ENCODE measurements at regions not wholly inside any gene's neighbourhood (a gene's known extent, or its start where the extent isn't known, plus 50 kb on each side); places are given as distances from the start of the nearest gene placed in this dataset.
"Not testable (repeated sequence)": the region's sequence is repeated elsewhere in the genome, so short reads cannot be mapped to it uniquely, and the experiment has no call there.

DNA sequence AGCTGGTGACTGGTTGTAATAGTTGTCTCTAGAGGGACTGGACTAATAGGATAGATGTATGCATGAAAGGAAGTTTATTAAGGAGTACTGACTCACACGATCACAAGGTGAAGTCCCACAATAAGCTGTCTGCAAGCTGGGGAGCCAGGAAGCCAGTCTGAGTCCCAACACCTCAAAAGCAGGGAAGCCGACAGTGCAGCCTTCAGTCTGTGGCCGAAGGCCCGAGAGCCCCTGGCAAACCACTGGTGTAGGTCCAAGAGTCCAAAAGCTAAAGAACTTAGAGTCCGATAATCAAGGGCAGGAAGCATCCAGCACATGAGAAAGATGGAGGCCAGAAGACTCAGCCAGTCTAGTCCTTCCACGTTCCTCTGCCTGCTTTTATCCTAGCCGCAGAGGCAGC, 372.6 kb downstream of the TCERG1L start:
- not testable (repeated sequence) for DNase-seq (ENCODE audit: low spot score); ATAC-seq

DNA sequence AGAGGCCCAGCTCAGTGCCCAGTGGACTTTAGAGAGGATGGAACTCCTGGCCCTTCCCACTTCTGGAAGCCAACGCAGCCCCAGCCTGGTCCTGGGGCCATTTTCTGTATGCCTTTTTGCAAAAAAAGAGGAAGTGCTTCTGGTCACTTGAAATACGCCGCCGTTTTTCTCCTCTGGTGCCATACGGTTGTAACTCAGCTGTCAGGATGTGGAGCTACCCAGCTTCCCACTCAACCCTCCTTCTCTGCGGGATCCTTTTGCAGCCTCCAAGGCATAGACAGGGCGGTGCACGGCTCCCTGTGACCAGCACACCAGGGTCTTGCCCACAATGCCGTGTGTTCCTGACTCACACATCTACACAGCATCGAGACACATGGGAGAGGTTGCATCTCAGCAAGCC, 369.6 kb downstream of the TCERG1L start:
- no peak for ATAC-seq
- no peak for DNase-seq (ENCODE audit: low spot score)

DNA sequence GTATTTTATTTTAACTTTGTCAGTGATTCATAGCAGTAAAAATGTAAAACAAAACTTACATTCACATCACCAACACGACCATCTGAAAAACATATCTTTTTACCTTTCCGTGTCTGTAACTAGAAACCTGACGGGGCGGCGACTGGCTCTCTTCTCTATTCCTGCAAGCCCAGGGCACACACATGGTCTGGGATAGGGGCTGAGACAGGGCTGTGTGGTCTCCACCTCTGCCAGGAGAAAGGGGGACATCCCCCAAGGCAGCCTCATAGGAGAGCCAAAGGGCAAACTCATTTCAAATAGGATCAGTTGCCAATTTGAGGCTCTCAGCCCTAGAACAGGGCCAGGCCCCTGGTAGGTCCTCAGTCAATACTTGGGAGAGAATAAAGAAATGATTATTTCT, 359.4 kb downstream of the TCERG1L start:
- ATAC-seq (no peak), DNase-seq (ENCODE audit: low spot score) (no peak)

DNA sequence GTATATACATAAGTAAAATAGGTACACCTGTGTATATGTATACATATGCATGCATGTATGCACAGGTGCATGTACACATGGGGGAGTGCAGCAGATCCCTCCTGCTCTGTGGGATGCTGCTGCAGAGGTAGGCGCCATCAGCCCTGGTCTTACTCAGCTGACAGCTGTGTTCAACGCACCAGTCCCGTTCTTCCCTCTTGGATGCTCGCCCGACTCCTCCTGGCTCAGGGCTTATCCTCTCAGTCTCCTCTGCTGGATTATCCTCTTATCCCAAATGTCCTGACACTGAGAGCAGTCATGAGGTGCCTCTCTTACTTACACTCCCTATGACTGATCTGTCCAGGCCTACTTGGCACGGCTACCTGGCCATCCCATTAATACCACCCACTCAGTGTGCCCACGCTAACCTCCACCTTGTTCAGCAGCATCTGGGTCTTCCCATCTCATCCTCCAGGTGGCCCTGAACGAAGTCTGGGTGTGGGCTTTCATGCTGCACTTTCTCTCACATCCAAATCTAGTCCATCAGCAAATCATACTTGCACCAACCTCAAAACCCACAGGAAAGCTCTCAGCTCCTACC, 357.1 kb downstream of the TCERG1L start:
- no peak for ATAC-seq
- no peak for DNase-seq (ENCODE audit: low spot score)

DNA sequence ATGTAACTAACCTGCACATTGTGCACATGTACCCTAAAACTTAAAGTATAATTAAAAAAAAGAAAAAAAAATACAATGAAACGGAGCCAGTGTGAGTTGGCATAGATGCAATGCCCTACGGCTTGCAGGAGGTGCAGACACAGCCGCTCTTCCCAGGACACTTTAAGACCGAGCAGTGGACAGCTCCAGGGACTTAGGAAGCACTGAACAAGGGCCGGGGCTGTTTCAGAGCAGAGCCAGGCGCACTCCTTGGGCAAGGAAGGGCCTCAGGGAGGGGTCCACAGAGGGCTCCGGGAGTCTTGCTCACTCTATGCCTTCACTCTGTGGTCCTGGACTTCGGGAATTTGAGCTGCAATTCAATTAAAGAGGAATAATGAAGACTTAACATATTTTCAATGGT, 355.3 kb downstream of the TCERG1L start:
- DNase-seq (ENCODE audit: low spot score) (no peak), ATAC-seq (no peak)

- no peak for ATAC-seq
- DNase-seq (ENCODE audit: low spot score): no peak
Observed at GRCh38 chr10:130957423-130957822, 354.1 kb downstream of the TCERG1L start.

GRCh38 chr10:130958003-130958402, 353.5 kb downstream of the TCERG1L start:
- DNase-seq (ENCODE audit: low spot score) (no peak), ATAC-seq (no peak)

GRCh38 chr10:130958981-130959751, 352.4 kb downstream of the TCERG1L start:
- no peak for DNase-seq (ENCODE audit: low spot score)
- ATAC-seq: no peak

DNA sequence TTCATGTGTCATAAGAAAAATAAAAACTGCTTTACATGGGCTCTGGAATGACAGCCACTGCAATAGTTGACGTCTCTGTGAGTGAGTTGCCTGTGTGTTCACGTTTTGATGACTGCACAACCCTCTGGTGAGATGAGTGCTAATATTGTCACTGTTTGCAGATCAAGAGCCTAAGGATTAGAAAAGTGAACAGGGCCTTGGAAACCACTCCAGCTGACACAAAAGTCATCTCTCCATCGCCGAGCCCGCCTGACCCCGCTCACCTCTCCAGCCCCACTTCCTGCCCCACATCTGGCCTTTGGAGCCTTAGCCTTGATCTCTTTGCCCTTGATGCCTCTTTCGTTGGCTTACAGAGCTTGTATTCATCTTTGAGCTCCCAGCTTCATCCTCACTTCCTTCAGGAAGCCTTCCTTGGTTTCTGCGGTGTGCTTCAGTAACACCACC, 351.7 kb downstream of the TCERG1L start:
- ATAC-seq: no peak
- no peak for DNase-seq (ENCODE audit: low spot score)

DNA sequence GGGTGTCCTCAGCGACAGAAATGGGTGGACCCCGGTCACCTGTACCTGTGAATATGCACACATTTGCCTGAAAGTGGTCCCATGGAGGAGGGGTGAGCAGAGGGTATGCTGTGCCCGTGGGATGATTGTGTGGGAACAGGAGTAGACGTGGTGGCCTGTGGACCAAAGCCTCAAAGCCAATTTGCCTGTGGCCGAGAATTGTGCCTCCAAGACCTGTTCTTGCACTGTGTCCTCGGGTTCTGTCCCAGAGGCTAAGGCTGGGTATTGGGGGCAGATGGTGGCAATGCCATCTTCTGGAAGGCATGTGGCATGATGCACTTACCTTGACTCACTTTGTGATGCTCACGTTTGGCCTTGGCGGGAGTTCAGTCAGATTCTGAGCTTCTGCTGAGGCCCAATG, 351.0 kb downstream of the TCERG1L start:
- ATAC-seq (no peak), DNase-seq (ENCODE audit: low spot score) (no peak)

GRCh38 chr10:130961506-130962239, 349.8 kb downstream of the TCERG1L start:
- DNase-seq (ENCODE audit: low spot score): no peak
- ATAC-seq: no peak

DNA sequence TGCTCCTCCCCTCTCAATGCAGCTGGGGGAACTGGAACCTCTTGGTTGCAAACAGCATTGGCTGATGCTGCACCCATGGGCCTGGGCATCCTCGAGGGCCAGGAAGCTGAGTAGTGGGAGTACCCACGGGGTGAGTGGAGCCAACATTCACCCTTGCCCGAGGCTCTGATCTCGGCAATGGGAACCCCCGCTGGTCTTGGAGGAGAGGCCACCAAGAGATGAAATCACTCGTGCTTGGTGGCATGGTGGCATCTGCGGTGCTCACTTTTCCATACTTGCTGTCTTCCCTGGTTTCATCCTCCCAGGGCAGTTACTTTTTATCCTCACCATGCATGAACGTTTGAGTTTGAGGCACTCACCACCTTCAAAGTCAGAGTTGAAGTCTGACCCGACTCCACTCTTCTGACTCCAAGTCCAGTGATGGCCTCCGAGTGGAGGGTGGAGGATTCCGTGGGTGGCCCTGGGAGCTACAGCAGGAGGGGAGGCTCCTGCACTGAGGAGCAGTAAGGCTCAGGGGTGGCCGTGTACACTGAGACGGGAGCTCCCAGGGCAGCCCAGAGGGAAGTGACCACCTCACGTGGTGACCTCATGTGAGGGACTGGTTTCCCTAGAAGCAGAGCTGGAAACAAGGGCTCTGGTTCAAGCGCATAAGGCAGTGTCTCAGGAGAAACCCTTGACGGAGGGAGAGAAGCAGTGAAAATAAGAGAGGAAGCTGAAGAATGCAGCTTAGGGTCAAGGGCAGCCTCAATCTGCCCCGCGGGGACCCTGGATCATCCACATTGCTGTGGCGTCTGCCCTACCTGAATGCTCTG, 349.1 kb downstream of the TCERG1L start:
- ATAC-seq (no peak), DNase-seq (ENCODE audit: low spot score) (no peak)

DNA sequence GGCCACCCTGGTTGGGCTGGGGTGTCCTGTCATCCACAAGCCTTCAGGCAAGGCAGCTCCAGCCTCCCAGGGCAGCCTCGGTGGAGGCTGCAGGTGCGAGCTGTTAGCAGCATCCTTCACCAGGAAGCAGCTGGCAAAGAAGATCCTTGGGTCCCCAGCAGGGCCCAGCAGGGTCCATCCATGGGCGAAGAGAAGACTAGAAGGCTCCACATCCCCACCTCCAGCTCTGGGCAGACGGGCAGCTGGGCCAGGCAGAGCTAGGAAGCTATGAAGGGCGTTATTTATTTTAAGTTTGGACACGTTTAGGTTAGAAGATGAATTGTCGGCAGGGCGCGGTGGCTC, 348.5 kb downstream of the TCERG1L start:
- no peak for ATAC-seq
- DNase-seq (ENCODE audit: low spot score): no peak

DNA sequence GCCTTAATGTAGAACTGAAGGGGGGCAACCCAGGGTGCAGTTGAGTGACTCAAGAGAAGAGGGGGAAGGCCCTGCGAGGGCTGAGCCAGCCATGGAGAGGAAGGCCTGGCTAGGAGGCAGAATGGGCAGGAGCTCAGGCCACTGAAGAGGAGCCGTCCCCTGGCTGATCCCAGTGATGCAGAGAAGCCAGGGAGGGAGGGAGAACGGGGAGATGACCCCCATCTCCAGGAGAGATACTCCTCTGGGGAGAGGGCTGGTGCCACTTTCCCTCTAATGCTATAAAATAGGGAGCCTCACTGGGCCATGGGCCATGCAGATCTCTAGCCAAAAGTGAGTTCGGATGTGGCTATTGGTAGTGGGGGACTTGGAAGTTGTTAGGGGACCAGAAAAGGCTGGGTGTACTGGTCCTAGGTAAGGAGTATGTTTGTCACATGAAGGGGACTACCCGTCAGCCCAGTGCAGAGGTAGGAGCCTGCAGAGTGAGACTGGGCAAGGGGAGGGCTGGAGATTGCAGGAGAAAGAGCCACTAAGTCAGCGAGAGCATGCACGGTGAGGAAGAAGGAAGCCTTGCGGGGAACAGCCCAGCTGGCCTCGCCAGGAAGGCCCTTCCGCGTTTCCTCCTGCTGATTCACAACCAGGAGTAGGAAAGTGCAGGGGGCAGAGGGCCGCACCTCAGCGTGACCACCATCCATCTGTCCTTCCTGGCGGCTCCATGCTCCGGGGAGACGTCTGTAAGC, 347.6 kb downstream of the TCERG1L start:
- no peak for DNase-seq (ENCODE audit: low spot score)
- ATAC-seq: no peak

- no peak for ATAC-seq
- no peak for DNase-seq (ENCODE audit: low spot score)
Observed at GRCh38 chr10:130964771-130965170, 346.8 kb downstream of the TCERG1L start.

GRCh38 chr10:130967161-130967560, 344.4 kb downstream of the TCERG1L start:
- DNase-seq (ENCODE audit: low spot score): no peak
- no peak for ATAC-seq

GRCh38 chr10:130967784-130968183, 343.7 kb downstream of the TCERG1L start:
- ATAC-seq (no peak), DNase-seq (ENCODE audit: low spot score) (no peak)

GRCh38 chr10:130968511-130968910, 343.0 kb downstream of the TCERG1L start:
- no peak for ATAC-seq

GRCh38 chr10:130968964-130969363, 342.6 kb downstream of the TCERG1L start:
- DNase-seq (ENCODE audit: low spot score): no peak
- ATAC-seq: no peak

More at GRCh38 chr10:130968511-130968910, 343.0 kb downstream of the TCERG1L start:
- DNase-seq (ENCODE audit: low spot score): no peak

DNA sequence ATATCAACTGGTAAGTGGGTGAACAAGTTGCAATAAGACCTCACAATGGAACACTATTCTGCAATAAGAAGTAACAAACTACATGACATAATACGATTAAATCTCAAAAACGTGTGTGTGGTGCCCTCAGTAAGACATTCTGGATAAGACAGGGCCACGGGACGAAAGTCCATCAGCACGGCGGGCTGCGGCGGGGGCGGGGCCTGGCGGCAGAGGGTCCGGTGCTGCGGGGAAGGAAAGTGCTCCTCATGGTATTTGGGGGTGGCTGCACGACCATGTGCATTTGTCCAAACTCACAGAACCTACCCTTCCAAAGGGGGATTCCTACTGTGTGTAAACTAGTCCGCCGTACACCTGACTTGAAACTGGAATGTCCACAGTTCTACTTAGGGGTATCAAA, 341.8 kb downstream of the TCERG1L start:
- ATAC-seq: no peak
- DNase-seq (ENCODE audit: low spot score): no peak

All from left lobe of liver (tissue), 2 donors.